IMR-90 (cell line): ENCODE measurements at regions not wholly inside any gene's neighbourhood (a gene's known extent, or its start where the extent isn't known, plus 50 kb on each side); places are given as distances from the start of the nearest gene placed in this dataset.

Experiments
- ATAC-seq: fragments of 200-7000 bp; cut with Tn5 transposase; 2 replicates; pipeline ENCODE4 v1.9.1; 2020; ENCODE audit warnings: low read depth, mild to moderate bottlenecking, moderate library complexity
- BruUV-seq: library from RNA; stranded (reverse); fragments of 400-500 nt; replicated peaks from 2 replicates; lab custom pipeline; 2021; lab: Mats Ljungman, UMichigan
- CTCF ChIA-PET: fragments of 300-600 bp; formaldehyde crosslinking; extraction: SDS; loops from one replicate; lab custom pipeline; 2021; ENCODE audit warnings: antibody characterized with exemption; lab: Yijun Ruan, JAX
- POLR2A ChIA-PET: fragments of 300-600 bp; sonication (Branson Sonifier 250); formaldehyde crosslinking; loops from one replicate; lab custom pipeline; 2022; ENCODE audit warnings: antibody characterized with exemption; ENCODE audit not compliant: unreplicated experiment; lab: Charles Lee
- DNase-seq: peaks from one replicate; pipeline ENCODE4 v3.0.0; 2013
- H2AFZ ChIP-seq: replicated peaks from 2 replicates; pipeline ENCODE3; 2013; ENCODE audit warnings: low read length, mild to moderate bottlenecking; ENCODE audit not compliant: poor library complexity
- H2AK5ac ChIP-seq: 2 replicates; pipeline ENCODE4 v1.6.1; 2013; ENCODE audit warnings: low read depth, low read length, inconsistent platforms
- H2AK9ac ChIP-seq: replicated peaks from 2 replicates; pipeline ENCODE3; 2013; ENCODE audit warnings: mild to moderate bottlenecking, low read depth, low read length, moderate library complexity; ENCODE audit not compliant: poor library complexity
- H2BK120ac ChIP-seq: 2 replicates; pipeline ENCODE4 v1.6.1; 2013; ENCODE audit warnings: low read depth, low read length, inconsistent platforms
- H2BK15ac ChIP-seq: 3 replicates; pipeline ENCODE4 v1.6.1; 2013; ENCODE audit warnings: low read depth, low read length, inconsistent platforms
- H2BK20ac ChIP-seq: 2 replicates; pipeline ENCODE4 v1.6.1; 2013; ENCODE audit warnings: low read depth, mild to moderate bottlenecking, inconsistent platforms, low read length, moderate library complexity
- H2BK5ac ChIP-seq: 2 replicates; pipeline ENCODE4 v1.6.1; 2013; ENCODE audit warnings: mild to moderate bottlenecking, low read depth, low read length, inconsistent platforms; ENCODE audit not compliant: poor library complexity, severe bottlenecking
- H3K14ac ChIP-seq: replicated peaks from 2 replicates; pipeline ENCODE4 v1.6.1; 2013; ENCODE audit warnings: low read depth, low read length, inconsistent platforms
- H3K18ac ChIP-seq: 2 replicates; pipeline ENCODE4 v1.6.1; 2013; ENCODE audit warnings: low read depth, low read length, control low read depth
- H3K23ac ChIP-seq: 2 replicates; pipeline ENCODE4 v1.6.1; 2013; ENCODE audit warnings: low read depth, low read length, inconsistent platforms
- H3K27ac ChIP-seq: 2 replicates; pipeline ENCODE4 v1.5.1; 2013; ENCODE audit warnings: mild to moderate bottlenecking, control low read depth, low read length; ENCODE audit not compliant: insufficient read depth
- H3K27me3 ChIP-seq: 2 replicates; pipeline ENCODE4 v1.6.1; 2013; ENCODE audit warnings: low read length; ENCODE audit not compliant: control insufficient read depth, insufficient read depth
- H3K36me3 ChIP-seq: 2 replicates; pipeline ENCODE4 v1.6.1; 2013; ENCODE audit warnings: low read length, mixed read lengths; ENCODE audit not compliant: control insufficient read depth, insufficient read depth
- H3K4ac ChIP-seq: 2 replicates; pipeline ENCODE4 v1.6.1; 2013; ENCODE audit warnings: low read depth, low read length, inconsistent platforms
- H3K4me1 ChIP-seq: 2 replicates; pipeline ENCODE4 v1.6.1; 2013; ENCODE audit warnings: low read length, mixed read lengths; ENCODE audit not compliant: control insufficient read depth, insufficient read depth
- H3K4me2 ChIP-seq: 2 replicates; pipeline ENCODE4 v1.6.1; 2013; ENCODE audit warnings: low read depth, mild to moderate bottlenecking, control low read depth, low read length, moderate library complexity
- H3K4me3 ChIP-seq: 2 replicates; pipeline ENCODE4 v1.5.1; 2013; ENCODE audit warnings: low read depth, mild to moderate bottlenecking, control low read depth, low read length, moderate library complexity; ENCODE audit not compliant: insufficient read depth
- H3K56ac ChIP-seq: 2 replicates; pipeline ENCODE4 v1.6.1; 2013; ENCODE audit warnings: low read length, inconsistent platforms; ENCODE audit not compliant: insufficient read depth; ENCODE audit errors: extremely low read depth
- H3K79me1 ChIP-seq, 2 experiments: 2 replicates each; pipeline ENCODE4 v1.6.1; 2013; ENCODE audit warnings: low read length in 2 of 2, inconsistent platforms in 1 of 2, low read depth in 1 of 2
- H3K9ac ChIP-seq: 2 replicates; pipeline ENCODE4 v1.6.1; 2013; ENCODE audit warnings: low read depth, low read length, control low read depth
- H3K9me1 ChIP-seq: 2 replicates; pipeline ENCODE4 v1.6.1; 2013; ENCODE audit warnings: low read length, inconsistent platforms; ENCODE audit not compliant: insufficient read depth
- H3K9me3 ChIP-seq: 2 replicates; pipeline ENCODE4 v1.6.1; 2013; ENCODE audit warnings: low read length; ENCODE audit not compliant: control insufficient read depth, insufficient read depth
- H4K20me1 ChIP-seq: 2 replicates; pipeline ENCODE4 v1.6.1; 2013; ENCODE audit warnings: low read length, inconsistent platforms; ENCODE audit not compliant: insufficient read depth
- H4K5ac ChIP-seq: 2 replicates; pipeline ENCODE4 v1.6.1; 2013; ENCODE audit warnings: mild to moderate bottlenecking, low read depth, low read length, control low read depth
- H4K8ac ChIP-seq, 2 experiments: 2 replicates each; pipeline ENCODE4 v1.6.1; 2013; ENCODE audit warnings: low read depth in 2 of 2, low read length in 2 of 2, control low read depth in 1 of 2, inconsistent platforms in 1 of 2
- H4K91ac ChIP-seq: 2 replicates; pipeline ENCODE4 v1.6.1; 2013; ENCODE audit warnings: low read depth, low read length, inconsistent platforms; ENCODE audit not compliant: insufficient read depth
- BHLHE40 ChIP-seq: fragments of 150-350 bp; IDR thresholded peaks from 2 replicates; pipeline ENCODE4 v1.6.1; 2016; ENCODE audit warnings: mild to moderate bottlenecking, low read depth, low read length
- CEBPB ChIP-seq: IDR thresholded peaks from 2 replicates; pipeline ENCODE4 v1.6.1; 2012; ENCODE audit warnings: low read depth, low read length, improper control_type of control experiment
- CHD1 ChIP-seq: IDR thresholded peaks from 2 replicates; pipeline ENCODE4 v1.6.1; 2012; ENCODE audit warnings: low read depth, low read length, improper control_type of control experiment
- FOS ChIP-seq: fragments of 150-350 bp; IDR thresholded peaks from 2 replicates; pipeline ENCODE4 v1.6.1; 2016; ENCODE audit warnings: low read depth, low read length
- MAFK ChIP-seq: IDR thresholded peaks from 2 replicates; pipeline ENCODE4 v1.6.1; 2012; ENCODE audit warnings: low read depth, low read length, improper control_type of control experiment
- MAZ ChIP-seq: IDR thresholded peaks from 2 replicates; pipeline ENCODE4 v1.6.1; 2012; ENCODE audit warnings: low read depth, mild to moderate bottlenecking, low read length, improper control_type of control experiment, moderate library complexity, borderline replicate concordance
- MXI1 ChIP-seq: IDR thresholded peaks from 2 replicates; pipeline ENCODE4 v1.6.1; 2012; ENCODE audit warnings: low read depth, mild to moderate bottlenecking, low read length, moderate library complexity, borderline replicate concordance
- NFE2L2 ChIP-seq: fragments of 150-350 bp; IDR thresholded peaks from 2 replicates; pipeline ENCODE4 v1.6.1; 2016; ENCODE audit warnings: low read depth, mild to moderate bottlenecking, low read length
- POLR2A ChIP-seq: IDR thresholded peaks from 2 replicates; pipeline ENCODE4 v1.6.1; 2012; ENCODE audit warnings: mild to moderate bottlenecking, low read depth, low read length
- RAD21 ChIP-seq: IDR thresholded peaks from 2 replicates; pipeline ENCODE4 v1.6.1; 2012; ENCODE audit warnings: low read length, improper control_type of control experiment
- RCOR1 ChIP-seq: IDR thresholded peaks from 2 replicates; pipeline ENCODE4 v1.6.1; 2012; ENCODE audit warnings: mild to moderate bottlenecking, low read length, improper control_type of control experiment; ENCODE audit not compliant: insufficient replicate concordance
- RFX5 ChIP-seq: IDR thresholded peaks from 2 replicates; pipeline ENCODE4 v1.8.0; 2012; ENCODE audit warnings: low read depth, mild to moderate bottlenecking, low read length, moderate library complexity
- SMC3 ChIP-seq: fragments of 150-350 bp; IDR thresholded peaks from 2 replicates; pipeline ENCODE4 v1.6.1; 2016; ENCODE audit warnings: low read depth, mild to moderate bottlenecking, antibody characterized with exemption, low read length, moderate library complexity
- WGBS, 2 experiments: methylation state at CpG; one replicate each; pipeline versions ENCODE4 v1.1.5 to v1.1.7; 2013; ENCODE audit warnings: missing lambda C conversion rate in 2 of 2; ENCODE audit not compliant: insufficient read length in 1 of 2; ENCODE audit errors: extremely low coverage in 2 of 2; 5-methylcytosine and 5-hydroxymethylcytosine counted together
- dilution Hi-C: fragments of 300-500 bp; cut with HindIII; formaldehyde crosslinking; loops from one replicate; pipeline ENCODE4 v1.14.3; 2018; ENCODE audit warnings: low sequenced_read_pairs; ENCODE audit not compliant: unreplicated experiment
- in situ Hi-C: fragments of 300-500 bp; cut with MboI; formaldehyde crosslinking; loops from 3 replicates; pipeline ENCODE4 v1.14.3; 2019; ENCODE audit warnings: low sequenced_read_pairs, inconsistent platforms, mixed read lengths
- intact Hi-C: fragments of 100-400 bp; cut with micrococcal nuclease; formaldehyde crosslinking; loops from 2 replicates; pipeline ENCODE4 v1.10.0; 2022
- TF ChIP-seq, protein P1 (sequence below): fragments of 150-350 bp; IDR thresholded peaks from 2 replicates; pipeline ENCODE4 v1.6.1; 2017; ENCODE audit warnings: mild to moderate bottlenecking, antibody characterized with exemption, low read length, low read depth
- TF ChIP-seq, protein P2 (sequence below): conservative IDR thresholded peaks from 2 replicates; pipeline ENCODE4 v1.5.1; 2012; ENCODE audit warnings: mild to moderate bottlenecking, low read depth, low read length, improper control_type of control experiment
- TF ChIP-seq, protein P3 (sequence below): fragments of 150-350 bp; IDR thresholded peaks from 2 replicates; pipeline ENCODE4 v1.6.1; 2016; ENCODE audit warnings: low read depth, mild to moderate bottlenecking, low read length, moderate library complexity, borderline replicate concordance

DNA sequence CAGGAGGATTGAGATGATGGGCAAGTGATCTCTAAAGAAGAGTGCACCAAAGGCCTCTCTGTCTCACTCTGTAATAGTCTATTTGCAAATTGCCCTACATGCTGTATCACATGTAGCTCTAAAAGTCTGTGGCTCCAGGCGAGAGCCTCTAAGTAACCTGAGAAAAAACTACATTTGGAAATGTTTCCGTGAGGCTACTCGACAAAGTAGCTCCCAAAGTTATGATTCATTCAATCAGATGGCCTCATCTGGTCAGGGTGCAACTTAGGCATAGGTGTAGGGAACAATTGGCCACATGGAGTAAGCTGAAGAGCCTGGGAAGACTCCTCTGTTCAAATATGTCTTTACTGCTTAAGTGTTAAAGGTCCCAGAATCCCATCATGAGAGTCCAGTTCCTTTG is 155.4 kb upstream of the PLEKHG7 start:
- H3K4ac ChIP-seq, result no peak overlapping the region
- WGBS, 2 experiments, result 83% methylated on average over 2 of the region's 3 CpGs; no CpG with 5 or more reads in 1 of the 2 experiments
- DNase-seq, result no peak
- H3K9ac ChIP-seq, result no peak overlapping the region
- H2BK15ac ChIP-seq, result no peak overlapping the region
- H3K23ac ChIP-seq, result no peak overlapping the region
- H3K4me1 ChIP-seq, result peaks cover 6% of the 10 kb centered on the region
- no peak overlapping the region for H3K4me3 ChIP-seq
- no peak overlapping the region for H4K91ac ChIP-seq
- no peak overlapping the region for H3K4me2 ChIP-seq
- H3K14ac ChIP-seq, result no peak overlapping the region
- no peak overlapping the region for H2AK5ac ChIP-seq
- H3K9me1 ChIP-seq, result peaks cover 2% of the 10 kb centered on the region; the same call in 1 of the 2 replicates
- in situ Hi-C loops, result no loop called here
- CTCF ChIA-PET, result no interaction called here
- no peaks in the 10 kb centered on the region for H3K79me1 ChIP-seq
- dilution Hi-C loops, result no loop called here
- no peak overlapping the region for H2BK5ac ChIP-seq
- POLR2A ChIA-PET, result no interaction called here
- no peak overlapping the region for H2AK9ac ChIP-seq
- TF ChIP-seq CEBPB (no peak), BHLHE40 (no peak), POLR2A (no peak), RCOR1 (no peak), MXI1 (no peak), MAZ (no peak), NFE2L2 (no peak), FOS (no peak), MAFK (no peak), CHD1 (no peak), RFX5 (no peak), RAD21 (no peak), SMC3 (no peak)
- TF ChIP-seq, protein P1, sequence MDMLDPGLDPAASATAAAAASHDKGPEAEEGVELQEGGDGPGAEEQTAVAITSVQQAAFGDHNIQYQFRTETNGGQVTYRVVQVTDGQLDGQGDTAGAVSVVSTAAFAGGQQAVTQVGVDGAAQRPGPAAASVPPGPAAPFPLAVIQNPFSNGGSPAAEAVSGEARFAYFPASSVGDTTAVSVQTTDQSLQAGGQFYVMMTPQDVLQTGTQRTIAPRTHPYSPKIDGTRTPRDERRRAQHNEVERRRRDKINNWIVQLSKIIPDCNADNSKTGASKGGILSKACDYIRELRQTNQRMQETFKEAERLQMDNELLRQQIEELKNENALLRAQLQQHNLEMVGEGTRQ, result no peak
- TF ChIP-seq, protein P2, sequence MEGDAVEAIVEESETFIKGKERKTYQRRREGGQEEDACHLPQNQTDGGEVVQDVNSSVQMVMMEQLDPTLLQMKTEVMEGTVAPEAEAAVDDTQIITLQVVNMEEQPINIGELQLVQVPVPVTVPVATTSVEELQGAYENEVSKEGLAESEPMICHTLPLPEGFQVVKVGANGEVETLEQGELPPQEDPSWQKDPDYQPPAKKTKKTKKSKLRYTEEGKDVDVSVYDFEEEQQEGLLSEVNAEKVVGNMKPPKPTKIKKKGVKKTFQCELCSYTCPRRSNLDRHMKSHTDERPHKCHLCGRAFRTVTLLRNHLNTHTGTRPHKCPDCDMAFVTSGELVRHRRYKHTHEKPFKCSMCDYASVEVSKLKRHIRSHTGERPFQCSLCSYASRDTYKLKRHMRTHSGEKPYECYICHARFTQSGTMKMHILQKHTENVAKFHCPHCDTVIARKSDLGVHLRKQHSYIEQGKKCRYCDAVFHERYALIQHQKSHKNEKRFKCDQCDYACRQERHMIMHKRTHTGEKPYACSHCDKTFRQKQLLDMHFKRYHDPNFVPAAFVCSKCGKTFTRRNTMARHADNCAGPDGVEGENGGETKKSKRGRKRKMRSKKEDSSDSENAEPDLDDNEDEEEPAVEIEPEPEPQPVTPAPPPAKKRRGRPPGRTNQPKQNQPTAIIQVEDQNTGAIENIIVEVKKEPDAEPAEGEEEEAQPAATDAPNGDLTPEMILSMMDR, result no peak
- TF ChIP-seq, protein P3, sequence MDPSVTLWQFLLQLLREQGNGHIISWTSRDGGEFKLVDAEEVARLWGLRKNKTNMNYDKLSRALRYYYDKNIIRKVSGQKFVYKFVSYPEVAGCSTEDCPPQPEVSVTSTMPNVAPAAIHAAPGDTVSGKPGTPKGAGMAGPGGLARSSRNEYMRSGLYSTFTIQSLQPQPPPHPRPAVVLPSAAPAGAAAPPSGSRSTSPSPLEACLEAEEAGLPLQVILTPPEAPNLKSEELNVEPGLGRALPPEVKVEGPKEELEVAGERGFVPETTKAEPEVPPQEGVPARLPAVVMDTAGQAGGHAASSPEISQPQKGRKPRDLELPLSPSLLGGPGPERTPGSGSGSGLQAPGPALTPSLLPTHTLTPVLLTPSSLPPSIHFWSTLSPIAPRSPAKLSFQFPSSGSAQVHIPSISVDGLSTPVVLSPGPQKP, result no peak
- no peak overlapping the region for H2BK120ac ChIP-seq
- no peak overlapping the region for H4K5ac ChIP-seq
- H3K18ac ChIP-seq, result no peak overlapping the region
- no peak overlapping the region for H3K56ac ChIP-seq
- no peaks in the 10 kb centered on the region for H3K27me3 ChIP-seq
- no peaks in the 10 kb centered on the region for H3K9me3 ChIP-seq
- intact Hi-C loops, result no loop called here
- H4K8ac ChIP-seq, result no peak overlapping the region
- no peaks in the 10 kb centered on the region for H3K36me3 ChIP-seq
- no peak overlapping the region for H2BK20ac ChIP-seq
- no TSS peak for BruUV-seq
- H4K20me1 ChIP-seq, result no peaks in the 10 kb centered on the region
- ATAC-seq, result no peak
- no peak overlapping the region for H3K27ac ChIP-seq
- H2AFZ ChIP-seq, result no peak overlapping the region
